ENCODE measurements at regions not wholly inside any gene's neighbourhood (a gene's known extent, or its start where the extent isn't known, plus 50 kb on each side); places are given as distances from the start of the nearest gene placed in this dataset.
A peak's percentile ranks its signal among the peaks of the same experiment; 100 is the strongest.
"Not testable (repeated sequence)": the region's sequence is repeated elsewhere in the genome, so short reads cannot be mapped to it uniquely, and the experiment has no call there.

DNA sequence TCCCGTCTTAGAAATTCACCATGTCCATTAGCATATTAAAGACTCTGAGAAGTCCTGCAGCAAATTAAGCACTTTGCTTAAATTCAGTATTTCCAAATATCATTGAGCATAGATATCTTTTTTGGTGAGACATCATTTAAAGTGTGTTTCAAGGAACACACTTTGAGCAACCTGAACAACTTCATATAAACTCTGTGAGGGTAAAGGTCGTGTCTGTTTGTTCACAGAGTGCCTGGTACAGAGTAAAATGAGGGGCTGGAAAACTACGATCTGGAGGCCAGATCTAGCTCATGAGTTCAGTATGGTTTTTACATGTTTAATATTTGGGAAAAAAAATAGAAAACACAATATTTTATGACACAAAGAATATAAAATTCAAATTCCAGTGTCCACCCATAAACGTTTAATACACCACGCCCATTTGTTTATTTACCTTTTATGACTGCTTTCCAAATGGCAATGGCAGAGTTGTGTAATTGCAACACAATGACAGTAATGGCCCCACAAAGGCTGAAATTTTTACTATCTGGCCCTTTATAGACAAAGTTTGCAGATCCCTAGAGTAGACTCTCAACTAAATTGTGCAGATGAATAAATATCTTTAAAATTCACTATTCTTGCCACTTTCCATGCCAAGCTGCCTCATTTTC, 67.4 kb downstream of the SNTN start:
- H3K4me3 ChIP-seq (ENCODE audit: low read depth, low read length) = no peak overlapping the region
- TF ChIP-seq CTCF (IDR thresholded peaks at IDR 0.05; ENCODE audit: insufficient read depth, low read length) = no peak
- no peak for DNase-seq (ENCODE audit: low read depth)

DNA sequence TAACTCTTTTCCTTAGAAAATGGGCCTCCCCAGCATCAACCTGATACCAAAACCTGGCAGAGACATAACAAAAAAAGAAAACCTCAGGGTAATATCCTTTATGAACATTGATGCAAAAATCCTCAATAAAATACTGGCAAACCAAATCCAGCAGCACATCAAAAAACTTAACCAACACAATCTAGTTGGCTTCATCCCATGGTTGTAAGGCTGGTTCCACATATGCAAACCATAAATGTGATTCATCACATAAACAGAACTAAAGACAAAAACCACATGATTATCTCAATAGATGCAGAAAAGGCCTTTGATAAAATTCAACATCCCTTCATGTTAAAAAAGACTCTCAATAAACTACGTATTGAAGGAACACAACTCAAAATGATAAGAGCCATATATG, 68.5 kb downstream of the SNTN start:
- not testable (repeated sequence) for H3K4me3 ChIP-seq (ENCODE audit: low read depth, low read length)
- peak; percentile 60 for DNase-seq (ENCODE audit: low read depth)

GRCh38 chr3:63724987-63725386, 72.5 kb downstream of the SNTN start:
- DNase-seq (ENCODE audit: low read depth) = peak; percentile 89
- no peak overlapping the region for H3K4me3 ChIP-seq (ENCODE audit: low read depth, low read length)
- TF ChIP-seq CTCF (IDR thresholded peaks at IDR 0.05; ENCODE audit: insufficient read depth, low read length) = no peak

GRCh38 chr3:63726656-63727055, 74.2 kb downstream of the SNTN start:
- DNase-seq (ENCODE audit: low read depth) = peak; percentile 22
- H3K4me3 ChIP-seq (ENCODE audit: low read depth, low read length) = no peak overlapping the region
- no peak for TF ChIP-seq CTCF (IDR thresholded peaks at IDR 0.05; ENCODE audit: insufficient read depth, low read length)

GRCh38 chr3:63727233-63727632, 74.8 kb downstream of the SNTN start:
- DNase-seq (ENCODE audit: low read depth) = no peak
- H3K4me3 ChIP-seq (ENCODE audit: low read depth, low read length) = no peak overlapping the region

GRCh38 chr3:63731866-63732265, 79.4 kb downstream of the SNTN start:
- H3K4me3 ChIP-seq (ENCODE audit: low read depth, low read length) = no peak overlapping the region
- no peak for DNase-seq (ENCODE audit: low read depth)
- no peak for TF ChIP-seq CTCF (IDR thresholded peaks at IDR 0.05; ENCODE audit: insufficient read depth, low read length)

More at GRCh38 chr3:63727233-63727632, 74.8 kb downstream of the SNTN start:
- TF ChIP-seq CTCF (IDR thresholded peaks at IDR 0.05; ENCODE audit: insufficient read depth, low read length) = no peak

DNA sequence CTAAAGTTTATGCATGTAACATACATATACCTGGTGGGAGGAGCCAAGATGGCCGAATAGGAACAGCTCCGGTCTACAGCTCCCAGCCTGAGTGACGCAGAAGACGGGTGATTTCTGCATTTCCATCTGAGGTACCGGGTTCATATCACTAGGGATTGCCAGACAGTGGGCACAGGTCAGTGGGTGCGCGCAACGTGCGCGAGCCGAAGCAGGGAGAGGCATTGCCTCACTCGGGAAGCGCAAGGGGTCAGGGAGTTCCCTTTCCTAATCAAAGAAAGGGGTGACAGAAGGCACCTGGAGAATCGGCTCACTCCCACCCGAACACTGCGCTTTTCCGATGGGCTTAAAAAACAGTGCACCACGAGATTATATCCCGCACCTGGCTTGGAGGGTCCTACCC, 80.8 kb downstream of the SNTN start:
- not testable (repeated sequence) for DNase-seq (ENCODE audit: low read depth); H3K4me3 ChIP-seq (ENCODE audit: low read depth, low read length)

GRCh38 chr3:63734632-63735031, 82.2 kb downstream of the SNTN start:
- DNase-seq (ENCODE audit: low read depth) = not testable (repeated sequence)

GRCh38 chr3:63736757-63737156, 82.3 kb upstream of the C3orf49 start:
- not testable (repeated sequence) for DNase-seq (ENCODE audit: low read depth); H3K4me3 ChIP-seq (ENCODE audit: low read depth, low read length)

More at GRCh38 chr3:63734632-63735031, 82.2 kb downstream of the SNTN start:
- H3K4me3 ChIP-seq (ENCODE audit: low read depth, low read length) = not testable (repeated sequence)

GRCh38 chr3:63738577-63738976, 80.5 kb upstream of the C3orf49 start:
- not testable (repeated sequence) for DNase-seq (ENCODE audit: low read depth); H3K4me3 ChIP-seq (ENCODE audit: low read depth, low read length)
